ENCODE measurements at regions not wholly inside any gene's neighbourhood (a gene's known extent, or its start where the extent isn't known, plus 50 kb on each side); places are given as distances from the start of the nearest gene placed in this dataset.

DNA sequence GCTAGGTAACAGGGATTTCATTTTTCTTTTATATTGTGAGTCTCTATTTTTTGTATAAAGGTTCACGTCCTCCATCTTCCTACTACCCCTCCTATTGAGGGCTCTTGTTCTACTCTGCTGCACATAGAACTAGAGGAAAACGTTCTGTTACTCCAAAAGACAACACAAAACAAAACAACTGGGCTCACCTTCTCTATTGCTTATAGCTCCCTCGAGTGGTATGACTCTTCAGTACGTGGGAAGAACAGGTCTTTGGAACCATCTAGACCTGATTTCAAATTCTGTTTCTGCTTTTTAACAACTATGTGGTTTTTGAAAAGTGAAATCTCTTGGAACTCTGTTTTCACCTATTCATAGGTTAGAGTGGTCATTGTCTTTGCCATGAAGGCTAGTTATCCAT is 515.3 kb downstream of the SOX2 start:
- TF ChIP-seq, protein P1, sequence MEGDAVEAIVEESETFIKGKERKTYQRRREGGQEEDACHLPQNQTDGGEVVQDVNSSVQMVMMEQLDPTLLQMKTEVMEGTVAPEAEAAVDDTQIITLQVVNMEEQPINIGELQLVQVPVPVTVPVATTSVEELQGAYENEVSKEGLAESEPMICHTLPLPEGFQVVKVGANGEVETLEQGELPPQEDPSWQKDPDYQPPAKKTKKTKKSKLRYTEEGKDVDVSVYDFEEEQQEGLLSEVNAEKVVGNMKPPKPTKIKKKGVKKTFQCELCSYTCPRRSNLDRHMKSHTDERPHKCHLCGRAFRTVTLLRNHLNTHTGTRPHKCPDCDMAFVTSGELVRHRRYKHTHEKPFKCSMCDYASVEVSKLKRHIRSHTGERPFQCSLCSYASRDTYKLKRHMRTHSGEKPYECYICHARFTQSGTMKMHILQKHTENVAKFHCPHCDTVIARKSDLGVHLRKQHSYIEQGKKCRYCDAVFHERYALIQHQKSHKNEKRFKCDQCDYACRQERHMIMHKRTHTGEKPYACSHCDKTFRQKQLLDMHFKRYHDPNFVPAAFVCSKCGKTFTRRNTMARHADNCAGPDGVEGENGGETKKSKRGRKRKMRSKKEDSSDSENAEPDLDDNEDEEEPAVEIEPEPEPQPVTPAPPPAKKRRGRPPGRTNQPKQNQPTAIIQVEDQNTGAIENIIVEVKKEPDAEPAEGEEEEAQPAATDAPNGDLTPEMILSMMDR (IDR thresholded peaks at IDR 0.05; ENCODE audit: extremely low read depth, low read depth, low read length) = no peak
- no peak for DNase-seq (ENCODE audit: insufficient read length, low spot score, missing footprints)

DNA sequence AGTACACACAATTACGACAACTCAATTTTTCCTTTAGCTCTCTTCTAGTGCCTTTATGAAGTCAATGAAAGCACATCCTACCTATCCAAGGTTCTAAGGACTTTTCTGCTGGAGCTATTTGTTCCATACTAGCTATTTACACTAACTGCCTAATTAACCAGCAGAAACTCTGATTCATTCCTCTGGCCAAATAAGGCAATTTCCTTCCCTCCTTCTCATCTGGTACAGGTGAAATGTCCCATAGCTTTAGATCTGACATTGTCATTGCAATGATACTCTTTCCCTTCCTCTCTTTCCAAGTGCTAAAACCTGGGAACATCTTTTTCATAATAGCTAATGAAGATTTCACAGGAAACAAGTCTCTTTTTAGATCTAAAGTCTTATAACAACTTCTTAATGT is 521.7 kb downstream of the SOX2 start:
- Histone ChIP-seq H3K79me2 (ENCODE audit: insufficient read depth, low read length) (no peaks in the 10 kb centered on the region), H3K4me2 (ENCODE audit: insufficient read depth, low read length) (no peak overlapping the region), H3K9me3 (ENCODE audit: low read depth, low read length) (no peaks in the 10 kb centered on the region), H3K27me3 (ENCODE audit: insufficient read depth, low read length) (no peaks in the 10 kb centered on the region), H4K20me1 (ENCODE audit: insufficient read depth, low read length) (no peaks in the 10 kb centered on the region), H3K4me1 (ENCODE audit: insufficient read depth, low read length) (no peaks in the 10 kb centered on the region), H3K4me3 (ENCODE audit: insufficient read depth, low read length) (no peak overlapping the region), H3K27ac (ENCODE audit: low read depth, low read length) (no peak overlapping the region), H3K36me3 (ENCODE audit: insufficient read depth, low read length) (no peaks in the 10 kb centered on the region), H2AFZ (ENCODE audit: low read length) (no peak overlapping the region)
- no peak for DNase-seq (ENCODE audit: insufficient read length, low spot score, missing footprints)
- TF ChIP-seq, protein P1 (IDR thresholded peaks at IDR 0.05; ENCODE audit: extremely low read depth, low read depth, low read length) = no peak

More for the DNA sequence above, 515.3 kb downstream of the SOX2 start:
- Histone ChIP-seq H3K27me3 (ENCODE audit: insufficient read depth, low read length) (no peaks in the 10 kb centered on the region), H3K4me1 (ENCODE audit: insufficient read depth, low read length) (no peaks in the 10 kb centered on the region), H2AFZ (ENCODE audit: low read length) (no peak overlapping the region), H4K20me1 (ENCODE audit: insufficient read depth, low read length) (no peaks in the 10 kb centered on the region), H3K79me2 (ENCODE audit: insufficient read depth, low read length) (no peaks in the 10 kb centered on the region), H3K27ac (ENCODE audit: low read depth, low read length) (no peak overlapping the region), H3K4me3 (ENCODE audit: insufficient read depth, low read length) (no peak overlapping the region), H3K4me2 (ENCODE audit: insufficient read depth, low read length) (no peak overlapping the region), H3K36me3 (ENCODE audit: insufficient read depth, low read length) (no peaks in the 10 kb centered on the region), H3K9me3 (ENCODE audit: low read depth, low read length) (no peaks in the 10 kb centered on the region)

GRCh38 chr3:182233957-182234356 is 522.2 kb downstream of the SOX2 start:
- no peak overlapping the region for H3K4me2 ChIP-seq (ENCODE audit: insufficient read depth, low read length)

DNA sequence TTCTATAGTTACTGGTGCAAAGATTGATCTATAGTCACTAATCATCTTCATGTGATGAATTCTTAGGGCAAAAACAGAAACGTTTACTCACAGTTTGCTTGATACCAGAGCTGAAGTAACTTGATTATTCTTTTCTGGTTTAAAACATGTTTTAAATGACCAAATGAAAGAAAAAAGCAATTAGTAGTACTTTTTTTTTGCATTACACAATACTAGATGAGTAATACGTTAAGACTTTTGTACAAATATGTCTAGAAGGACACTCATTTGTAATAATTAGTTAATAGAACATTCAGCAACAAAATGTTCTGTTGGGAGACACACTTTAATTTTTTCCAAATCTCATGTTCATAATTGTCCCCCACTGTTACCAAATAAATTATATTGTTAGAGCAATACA is 523.2 kb downstream of the SOX2 start:
- Histone ChIP-seq H2AFZ (ENCODE audit: low read length) (no peak overlapping the region), H3K9me3 (ENCODE audit: low read depth, low read length) (no peaks in the 10 kb centered on the region), H3K36me3 (ENCODE audit: insufficient read depth, low read length) (no peaks in the 10 kb centered on the region), H3K27ac (ENCODE audit: low read depth, low read length) (no peak overlapping the region), H3K27me3 (ENCODE audit: insufficient read depth, low read length) (no peaks in the 10 kb centered on the region), H3K79me2 (ENCODE audit: insufficient read depth, low read length) (no peaks in the 10 kb centered on the region), H4K20me1 (ENCODE audit: insufficient read depth, low read length) (no peaks in the 10 kb centered on the region), H3K4me1 (ENCODE audit: insufficient read depth, low read length) (no peaks in the 10 kb centered on the region), H3K4me3 (ENCODE audit: insufficient read depth, low read length) (no peak overlapping the region), H3K4me2 (ENCODE audit: insufficient read depth, low read length) (no peak overlapping the region)
- no peak for DNase-seq (ENCODE audit: insufficient read length, low spot score, missing footprints)
- TF ChIP-seq, protein P1 (IDR thresholded peaks at IDR 0.05; ENCODE audit: extremely low read depth, low read depth, low read length) = no peak

More at GRCh38 chr3:182233957-182234356, 522.2 kb downstream of the SOX2 start:
- H3K27me3 ChIP-seq (ENCODE audit: insufficient read depth, low read length) = no peaks in the 10 kb centered on the region
- no peaks in the 10 kb centered on the region for H4K20me1 ChIP-seq (ENCODE audit: insufficient read depth, low read length)
- H3K4me3 ChIP-seq (ENCODE audit: insufficient read depth, low read length) = no peak overlapping the region
- no peaks in the 10 kb centered on the region for H3K4me1 ChIP-seq (ENCODE audit: insufficient read depth, low read length)
- no peaks in the 10 kb centered on the region for H3K9me3 ChIP-seq (ENCODE audit: low read depth, low read length)
- no peak for DNase-seq (ENCODE audit: insufficient read length, low spot score, missing footprints)
- H3K27ac ChIP-seq (ENCODE audit: low read depth, low read length) = no peak overlapping the region
- TF ChIP-seq, protein P1 (IDR thresholded peaks at IDR 0.05; ENCODE audit: extremely low read depth, low read depth, low read length) = no peak
- no peak overlapping the region for H2AFZ ChIP-seq (ENCODE audit: low read length)
- H3K36me3 ChIP-seq (ENCODE audit: insufficient read depth, low read length) = no peaks in the 10 kb centered on the region
- no peaks in the 10 kb centered on the region for H3K79me2 ChIP-seq (ENCODE audit: insufficient read depth, low read length)
